AG04450 (cell line): ENCODE measurements at regions not wholly inside any gene's neighbourhood (a gene's known extent, or its start where the extent isn't known, plus 50 kb on each side); places are given as distances from the start of the nearest gene placed in this dataset.

Experiments used
- CTCF ChIA-PET: fragments of 300-600, 350-600 bp; formaldehyde crosslinking; extraction: SDS; loops from one replicate; lab custom pipeline; 2022; ENCODE audit warnings: antibody characterized with exemption, inconsistent platforms; lab: Charles Lee
- POLR2A ChIA-PET: fragments of 350-600 bp; formaldehyde crosslinking; extraction: SDS; loops from one replicate; lab custom pipeline; 2021; ENCODE audit warnings: antibody characterized with exemption, inconsistent platforms; lab: Yijun Ruan, JAX
- DNase-seq: peaks from one replicate; pipeline ENCODE4 v3.0.0-alpha.2; 2011; ENCODE audit warnings: low read depth, low spot score
- H3K27ac ChIP-seq: one replicate; pipeline ENCODE4 v1.5.1; 2012; ENCODE audit warnings: low read depth, low read length, control low read depth
- H3K27me3 ChIP-seq: one replicate; pipeline ENCODE4 v1.6.0; 2012; ENCODE audit warnings: low read length; ENCODE audit not compliant: control insufficient read depth, insufficient read depth
- H3K4me3 ChIP-seq: 2 replicates; pipeline ENCODE4 v1.5.1; 2011; ENCODE audit warnings: mild to moderate bottlenecking, low read depth, low read length, control low read depth
- H3K9me3 ChIP-seq: 2 replicates; pipeline ENCODE4 v1.5.1; 2012; ENCODE audit warnings: low read length; ENCODE audit not compliant: control insufficient read depth, insufficient read depth
- CTCF ChIP-seq: IDR thresholded peaks from 2 replicates; pipeline ENCODE4 v1.5.1; 2011; ENCODE audit warnings: low read depth, low read length, control low read depth, inconsistent platforms

DNA sequence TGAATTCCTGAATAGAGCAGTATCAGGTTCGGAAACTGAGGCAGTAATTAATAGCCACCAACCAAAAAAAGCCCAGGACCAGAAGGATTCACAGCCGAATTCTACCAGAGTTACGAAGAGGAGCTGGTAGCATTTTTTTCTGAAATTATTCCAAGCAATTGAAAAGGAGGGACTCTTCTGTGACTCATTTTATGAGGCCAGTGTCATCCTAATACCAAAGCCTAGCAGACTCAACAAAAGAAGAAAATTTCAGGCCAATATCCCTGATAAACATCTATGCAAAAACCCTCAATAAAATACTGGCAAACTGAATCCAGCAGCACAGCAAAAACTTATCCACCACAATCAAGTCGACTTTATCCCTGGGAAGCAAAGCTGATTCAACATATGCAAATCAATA is 202.3 kb upstream of the SLC16A7 start:
- Histone ChIP-seq H3K4me3 (no peak overlapping the region), H3K9me3 (no peaks in the 10 kb centered on the region), H3K27ac (no peak overlapping the region), H3K27me3 (no peaks in the 10 kb centered on the region)
- no peak for TF ChIP-seq CTCF
- no peak for DNase-seq
- CTCF ChIA-PET, result interaction anchor here (1.7 kb wide), 1 partner anchor 10 kb away, joined by 6 read pairs; no protein-coding TSS in a partner anchor
- POLR2A ChIA-PET, result no interaction called here

- H3K9me3 ChIP-seq, result no peaks in the 10 kb centered on the region
- no peak for TF ChIP-seq CTCF
- H3K27me3 ChIP-seq, result no peaks in the 10 kb centered on the region
- no peak for DNase-seq
- ChIA-PET POLR2A (no interaction called here), CTCF (no interaction called here)
- no peak overlapping the region for H3K27ac ChIP-seq
- no peak overlapping the region for H3K4me3 ChIP-seq
These were observed 205.8 kb upstream of the SLC16A7 start for GRCh38 chr12:59389968-59390576.

GRCh38 chr12:59388694-59389093 is 207.1 kb upstream of the SLC16A7 start:
- DNase-seq, result no peak
- H3K9me3 ChIP-seq, result no peaks in the 10 kb centered on the region
- no peak overlapping the region for H3K27ac ChIP-seq
- H3K27me3 ChIP-seq, result no peaks in the 10 kb centered on the region
- CTCF ChIA-PET, result interaction anchor here (1.9 kb wide), 1 partner anchor 419 kb away, joined by 4 read pairs; no protein-coding TSS in a partner anchor
- no peak for TF ChIP-seq CTCF
- H3K4me3 ChIP-seq, result no peak overlapping the region
- POLR2A ChIA-PET, result no interaction called here

- Histone ChIP-seq H3K27ac (no peak overlapping the region), H3K9me3 (no peaks in the 10 kb centered on the region), H3K27me3 (no peaks in the 10 kb centered on the region), H3K4me3 (no peak overlapping the region)
- ChIA-PET POLR2A (no interaction called here), CTCF (interaction anchor here (1.9 kb wide), 1 partner anchor 419 kb away, joined by 4 read pairs; no protein-coding TSS in a partner anchor)
- TF ChIP-seq CTCF, result no peak
- DNase-seq, result no peak
These were observed 207.7 kb upstream of the SLC16A7 start for GRCh38 chr12:59388176-59388575.

DNA sequence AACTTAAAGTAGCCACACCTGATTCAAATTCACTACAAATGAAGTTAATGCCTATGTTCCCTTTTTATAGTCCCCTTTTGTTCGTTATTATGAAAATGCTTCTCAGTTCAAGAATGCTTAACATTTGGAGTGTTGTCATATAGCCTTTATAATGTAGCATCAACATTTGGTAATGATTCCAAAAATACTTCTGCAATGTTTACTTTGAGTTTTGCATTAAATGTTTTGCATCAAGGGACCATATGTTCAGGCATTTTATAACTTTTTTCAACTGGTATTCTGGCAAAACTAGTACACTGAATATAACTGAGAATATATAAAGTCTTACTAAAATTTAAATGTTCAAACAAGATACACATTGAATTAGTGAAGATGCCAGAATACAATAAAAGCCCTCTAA is 209.6 kb upstream of the SLC16A7 start:
- no peak for TF ChIP-seq CTCF
- CTCF ChIA-PET, result no interaction called here
- POLR2A ChIA-PET, result no interaction called here
- Histone ChIP-seq H3K27me3 (no peaks in the 10 kb centered on the region), H3K4me3 (no peak overlapping the region), H3K27ac (no peak overlapping the region), H3K9me3 (no peaks in the 10 kb centered on the region)
- no peak for DNase-seq
